Colonic mucosa (tissue), 4 donors: ENCODE measurements at regions not wholly inside any gene's neighbourhood (a gene's known extent, or its start where the extent isn't known, plus 50 kb on each side); places are given as distances from the start of the nearest gene placed in this dataset.

ENCODE experiments used
- DNase-seq: peaks from one replicate; pipeline ENCODE4 v3.0.0-alpha.2; 2020
- H3K27ac ChIP-seq: fragments of 200-600 bp; one replicate; pipeline ENCODE4 v1.8.0; 2021
- H3K27me3 ChIP-seq: fragments of 200-600 bp; one replicate; pipeline ENCODE4 v1.8.0; 2021
- H3K36me3 ChIP-seq: fragments of 200-600 bp; one replicate; pipeline ENCODE4 v1.8.0; 2021
- H3K4me1 ChIP-seq: fragments of 200-600 bp; one replicate; pipeline ENCODE4 v1.8.0; 2021; ENCODE audit warnings: mild to moderate bottlenecking
- H3K4me3 ChIP-seq: fragments of 200-600 bp; one replicate; pipeline ENCODE4 v1.8.0; 2021
- H3K9ac ChIP-seq, 2 donors: one replicate each; pipeline ENCODE4 v1.7.0; 2013; ENCODE audit warnings: control low read depth in 2 of 2, low read depth in 2 of 2, low read length in 2 of 2
- H3K9me3 ChIP-seq: fragments of 200-600 bp; one replicate; pipeline ENCODE4 v1.8.0; 2021
- intact Hi-C: fragments of 100-400 bp; cut with DNase I; formaldehyde crosslinking; loops from one replicate; pipeline ENCODE4 v1.14.1; 2022
- TF ChIP-seq, protein P1 (sequence below): fragments of 200-600 bp; IDR thresholded peaks from one replicate; pipeline ENCODE4 v1.8.0; 2022; ENCODE audit warnings: antibody characterized with exemption, mild to moderate bottlenecking
- donor health status: healthy.
- donor health status: DM: no; HTN: no; CAD: no.
- donor health status: DM: no; HTN: no; CAD: no.

DNA sequence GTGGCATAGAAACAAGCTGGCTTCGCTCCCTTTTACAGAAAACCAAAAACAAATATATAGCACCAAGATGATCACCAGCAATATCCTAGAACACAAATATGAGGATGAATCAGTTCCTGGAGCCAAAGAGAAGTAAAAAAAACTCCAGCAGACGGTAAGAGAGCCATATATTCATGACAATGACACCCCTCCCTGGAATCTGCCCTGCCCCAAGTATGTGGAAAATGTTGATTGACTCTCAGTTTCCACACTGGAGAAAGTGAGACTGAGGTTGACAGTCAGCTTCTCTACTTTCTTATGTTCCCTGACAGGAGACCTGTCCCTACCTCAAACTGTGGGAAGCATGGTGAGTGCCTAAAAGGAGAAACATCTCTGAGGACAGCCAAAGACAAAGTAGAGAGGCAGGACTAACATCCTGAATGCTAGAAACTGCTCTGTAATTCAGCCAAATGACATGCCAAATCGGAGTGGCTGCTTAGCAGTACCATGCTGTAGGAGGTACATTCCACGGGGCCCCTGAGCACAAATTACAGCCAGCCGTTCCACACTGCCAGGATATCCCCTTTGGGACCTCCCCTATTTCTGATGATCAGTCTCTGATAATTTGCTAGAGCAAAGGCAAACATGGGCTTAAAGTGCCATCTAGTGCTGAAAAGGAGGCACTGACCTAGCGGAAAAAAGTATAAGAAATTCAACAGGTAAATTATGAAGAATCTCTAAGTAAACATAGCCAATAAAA, 424.0 kb upstream of the RGMB start:
- H3K27me3 ChIP-seq: no peaks in the 10 kb centered on the region
- H3K9ac ChIP-seq: no peak overlapping the region
- H3K4me1 ChIP-seq: no peaks in the 10 kb centered on the region
- H3K27ac ChIP-seq: no peak overlapping the region
- no peak for DNase-seq
- H3K4me3 ChIP-seq: no peak overlapping the region
- no peaks in the 10 kb centered on the region for H3K36me3 ChIP-seq
- TF ChIP-seq, protein P1, sequence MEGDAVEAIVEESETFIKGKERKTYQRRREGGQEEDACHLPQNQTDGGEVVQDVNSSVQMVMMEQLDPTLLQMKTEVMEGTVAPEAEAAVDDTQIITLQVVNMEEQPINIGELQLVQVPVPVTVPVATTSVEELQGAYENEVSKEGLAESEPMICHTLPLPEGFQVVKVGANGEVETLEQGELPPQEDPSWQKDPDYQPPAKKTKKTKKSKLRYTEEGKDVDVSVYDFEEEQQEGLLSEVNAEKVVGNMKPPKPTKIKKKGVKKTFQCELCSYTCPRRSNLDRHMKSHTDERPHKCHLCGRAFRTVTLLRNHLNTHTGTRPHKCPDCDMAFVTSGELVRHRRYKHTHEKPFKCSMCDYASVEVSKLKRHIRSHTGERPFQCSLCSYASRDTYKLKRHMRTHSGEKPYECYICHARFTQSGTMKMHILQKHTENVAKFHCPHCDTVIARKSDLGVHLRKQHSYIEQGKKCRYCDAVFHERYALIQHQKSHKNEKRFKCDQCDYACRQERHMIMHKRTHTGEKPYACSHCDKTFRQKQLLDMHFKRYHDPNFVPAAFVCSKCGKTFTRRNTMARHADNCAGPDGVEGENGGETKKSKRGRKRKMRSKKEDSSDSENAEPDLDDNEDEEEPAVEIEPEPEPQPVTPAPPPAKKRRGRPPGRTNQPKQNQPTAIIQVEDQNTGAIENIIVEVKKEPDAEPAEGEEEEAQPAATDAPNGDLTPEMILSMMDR: no peak
- intact Hi-C loops: no loop called here
- H3K9me3 ChIP-seq: no peaks in the 10 kb centered on the region

DNA sequence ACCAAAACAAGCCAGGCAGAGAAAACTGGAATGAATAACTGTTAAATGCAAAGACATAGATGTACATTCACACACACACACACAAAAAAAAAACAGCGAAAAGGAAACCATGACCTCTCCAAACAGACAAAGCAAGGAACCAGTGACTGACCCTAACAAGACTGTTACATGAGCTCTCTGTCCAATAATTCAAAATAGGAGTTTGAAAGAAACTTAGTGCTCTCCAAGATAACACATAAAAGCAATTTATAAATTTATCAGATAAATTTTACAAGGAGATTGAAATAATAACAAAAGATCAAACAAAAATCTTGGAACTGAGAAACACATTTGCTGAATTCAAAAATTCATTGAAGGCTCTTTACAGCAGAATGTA, 423.5 kb upstream of the RGMB start:
- H3K4me1 ChIP-seq: no peaks in the 10 kb centered on the region
- no peak overlapping the region for H3K9ac ChIP-seq
- TF ChIP-seq, protein P1: no peak
- H3K36me3 ChIP-seq: no peaks in the 10 kb centered on the region
- no peaks in the 10 kb centered on the region for H3K9me3 ChIP-seq
- no peak overlapping the region for H3K27ac ChIP-seq
- intact Hi-C loops: no loop called here
- H3K4me3 ChIP-seq: no peak overlapping the region
- H3K27me3 ChIP-seq: no peaks in the 10 kb centered on the region
- DNase-seq: no peak

DNA sequence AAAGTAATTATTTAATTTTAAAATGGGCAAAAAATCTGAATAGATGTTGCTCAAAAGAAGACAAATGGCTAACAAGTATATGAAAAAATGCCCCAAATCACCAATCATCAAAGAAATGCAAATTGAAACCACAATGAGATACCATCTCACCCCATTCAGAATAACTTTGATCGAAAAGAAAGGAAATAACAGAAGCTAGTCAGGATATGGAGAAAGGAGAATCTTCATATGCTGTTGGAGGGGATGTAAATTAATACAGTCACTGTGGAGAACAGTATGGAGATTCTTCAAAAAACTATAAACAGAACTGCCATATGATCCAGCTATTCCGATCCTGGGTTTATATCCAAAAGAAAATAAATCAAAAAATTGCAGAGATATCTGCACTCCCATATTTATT, 418.5 kb upstream of the RGMB start:
- DNase-seq: no peak
- H3K27me3 ChIP-seq: no peaks in the 10 kb centered on the region
- no peak overlapping the region for H3K27ac ChIP-seq
- H3K9me3 ChIP-seq: no peaks in the 10 kb centered on the region
- H3K9ac ChIP-seq: no peak overlapping the region
- H3K36me3 ChIP-seq: no peaks in the 10 kb centered on the region
- no peaks in the 10 kb centered on the region for H3K4me1 ChIP-seq
- TF ChIP-seq, protein P1: no peak
- intact Hi-C loops: no loop called here
- no peak overlapping the region for H3K4me3 ChIP-seq

DNA sequence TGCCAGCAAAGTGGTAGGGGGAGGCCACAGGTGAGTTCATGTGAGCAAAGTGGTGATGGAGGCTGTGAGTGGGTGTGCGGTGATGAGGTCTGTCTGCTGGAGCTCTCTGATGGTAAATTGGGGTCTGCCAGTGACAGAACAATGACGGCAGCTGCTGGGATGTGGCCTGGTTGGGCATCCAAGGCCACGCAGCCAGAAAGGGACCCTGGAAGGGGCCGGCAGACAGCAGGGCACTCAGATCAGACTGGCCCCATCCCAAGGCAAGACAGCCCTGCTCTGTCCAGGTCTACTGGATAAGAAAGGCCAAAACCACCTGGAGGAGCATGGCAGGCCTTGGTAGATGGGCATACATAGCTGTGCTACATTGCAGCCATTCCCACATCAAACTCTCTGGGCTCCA, 412.9 kb upstream of the RGMB start:
- Histone ChIP-seq H3K4me3 (no peak overlapping the region), H3K27me3 (no peaks in the 10 kb centered on the region), H3K4me1 (no peaks in the 10 kb centered on the region), H3K27ac (no peak overlapping the region), H3K9ac (no peak overlapping the region), H3K36me3 (no peaks in the 10 kb centered on the region), H3K9me3 (no peaks in the 10 kb centered on the region)
- intact Hi-C loops: no loop called here
- DNase-seq: no peak
- TF ChIP-seq, protein P1: no peak

DNA sequence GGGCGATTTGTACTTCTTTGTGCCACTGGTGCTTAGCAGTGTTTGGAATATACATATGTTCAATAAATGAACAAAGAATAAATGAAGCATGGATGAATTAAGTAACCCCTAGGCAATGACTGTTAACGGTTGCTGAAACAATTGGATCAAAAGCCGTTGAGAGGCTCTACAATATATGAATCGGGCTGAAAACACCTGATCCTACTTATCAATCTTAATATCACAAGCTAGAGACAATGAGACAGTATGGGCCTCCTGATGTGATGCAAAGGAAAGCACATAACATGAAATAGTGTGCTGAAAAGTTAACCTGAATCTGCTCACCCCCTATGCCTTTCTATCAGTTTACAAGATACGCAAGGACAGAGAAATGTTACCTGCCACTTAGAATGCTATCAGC, 410.3 kb upstream of the RGMB start:
- intact Hi-C loops: no loop called here
- no peak for DNase-seq
- H3K4me1 ChIP-seq: no peaks in the 10 kb centered on the region
- H3K27me3 ChIP-seq: no peaks in the 10 kb centered on the region
- no peak overlapping the region for H3K9ac ChIP-seq
- H3K36me3 ChIP-seq: no peaks in the 10 kb centered on the region
- TF ChIP-seq, protein P1: no peak
- no peaks in the 10 kb centered on the region for H3K9me3 ChIP-seq
- H3K4me3 ChIP-seq: no peak overlapping the region
- no peak overlapping the region for H3K27ac ChIP-seq
